GM12891 (cell line): ENCODE measurements at regions not wholly inside any gene's neighbourhood (a gene's known extent, or its start where the extent isn't known, plus 50 kb on each side); places are given as distances from the start of the nearest gene placed in this dataset.

ENCODE experiments used
- DNase-seq: peaks from one replicate; pipeline ENCODE4 v3.0.0; 2011; ENCODE audit warnings: low spot score; ENCODE audit not compliant: insufficient read length
- FAIRE-seq: peaks from 2 replicates; lab custom pipeline; 2011; peaks lifted over from hg19 to GRCh38; lab: Jason Lieb, UNC
- PAX5 ChIP-seq: IDR thresholded peaks from 2 replicates; pipeline ENCODE4 v1.6.1; 2011; ENCODE audit warnings: low read length, moderate library complexity, mild to moderate bottlenecking; ENCODE audit not compliant: insufficient read depth, severe bottlenecking
- POLR2A ChIP-seq: IDR thresholded peaks from 2 replicates; pipeline ENCODE4 v1.6.1; 2011; ENCODE audit warnings: low read depth, low read length, control low read depth
- POLR2AphosphoS5 ChIP-seq: IDR thresholded peaks from 2 replicates; pipeline ENCODE4 v1.6.1; 2011; ENCODE audit warnings: low read depth, low read length, control low read depth
- POU2F2 ChIP-seq: IDR thresholded peaks from 2 replicates; pipeline ENCODE4 v1.6.1; 2011; ENCODE audit warnings: low read depth, mild to moderate bottlenecking, control low read depth, low read length, moderate library complexity
- SPI1 ChIP-seq: IDR thresholded peaks from 2 replicates; pipeline ENCODE4 v1.6.1; 2011; ENCODE audit warnings: low read depth, low read length, control low read depth
- TAF1 ChIP-seq: IDR thresholded peaks from 2 replicates; pipeline ENCODE4 v1.6.1; 2011; ENCODE audit warnings: low read depth, low read length, control low read depth

DNA sequence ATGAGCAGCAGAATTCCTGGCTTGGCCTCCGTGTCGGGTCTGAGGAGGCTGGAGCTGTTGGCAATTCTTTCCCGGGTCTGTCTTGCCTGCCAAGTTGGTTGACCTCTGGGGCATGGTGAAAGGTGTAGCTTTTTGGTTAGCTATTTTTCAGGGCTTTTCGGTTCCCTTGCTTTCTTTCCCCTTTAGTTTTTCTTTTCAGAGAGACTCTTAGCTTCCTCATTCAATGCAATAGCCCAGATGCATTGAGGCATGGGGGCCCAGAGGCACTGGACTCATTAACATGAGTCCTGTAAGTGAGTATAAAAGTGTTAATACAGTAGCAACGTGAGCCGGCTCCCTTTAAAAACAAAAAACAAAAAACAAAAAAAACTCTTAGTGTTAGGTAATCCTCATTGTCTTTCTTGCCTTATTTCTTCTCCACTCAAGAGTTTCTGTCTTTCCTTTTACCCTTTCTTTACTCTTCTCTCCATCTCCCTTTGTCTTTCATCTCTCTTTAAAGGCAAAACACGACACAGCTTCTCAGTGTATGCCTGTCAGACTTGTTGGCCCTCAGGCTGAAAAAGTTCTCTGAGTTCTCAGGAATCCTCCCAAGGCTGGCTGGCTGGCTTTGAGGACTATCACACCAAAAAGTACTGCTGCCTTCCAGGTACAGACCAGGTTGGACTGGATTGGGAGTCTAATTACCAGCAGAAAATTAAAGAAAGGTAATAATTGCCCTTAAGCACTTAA, 289.9 kb upstream of the TUT7 start:
- TF ChIP-seq POLR2A (no peak), PAX5 (no peak), POU2F2 (no peak), POLR2AphosphoS5 (no peak), TAF1 (no peak), SPI1 (no peak)
- DNase-seq (no peak), FAIRE-seq (no peak)

DNA sequence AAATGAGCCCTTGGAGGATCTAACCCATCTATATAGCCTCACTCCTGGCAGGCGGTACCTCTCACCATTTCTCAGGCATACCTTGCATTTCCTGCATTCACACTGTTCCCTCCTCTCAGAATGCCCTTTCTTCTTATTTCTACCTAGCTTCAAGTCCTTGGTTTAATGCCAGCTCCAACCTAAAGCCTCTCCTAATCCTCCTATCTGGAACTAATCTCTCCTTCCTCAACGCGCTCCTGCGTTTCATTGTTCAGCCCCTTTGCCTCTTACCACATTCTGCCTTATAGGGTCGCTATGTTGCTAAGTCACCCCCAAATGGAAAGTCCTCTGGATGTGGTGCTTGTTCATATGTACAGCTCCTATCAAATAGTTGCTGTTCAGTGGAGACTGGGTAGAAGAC, 288.5 kb upstream of the TUT7 start:
- TF ChIP-seq TAF1, result no peak
- TF ChIP-seq PAX5, result no peak
- TF ChIP-seq POU2F2, result no peak
- no peak for TF ChIP-seq SPI1
- no peak for TF ChIP-seq POLR2A
- TF ChIP-seq POLR2AphosphoS5, result no peak
- DNase-seq, result no peak
- no peak for FAIRE-seq

DNA sequence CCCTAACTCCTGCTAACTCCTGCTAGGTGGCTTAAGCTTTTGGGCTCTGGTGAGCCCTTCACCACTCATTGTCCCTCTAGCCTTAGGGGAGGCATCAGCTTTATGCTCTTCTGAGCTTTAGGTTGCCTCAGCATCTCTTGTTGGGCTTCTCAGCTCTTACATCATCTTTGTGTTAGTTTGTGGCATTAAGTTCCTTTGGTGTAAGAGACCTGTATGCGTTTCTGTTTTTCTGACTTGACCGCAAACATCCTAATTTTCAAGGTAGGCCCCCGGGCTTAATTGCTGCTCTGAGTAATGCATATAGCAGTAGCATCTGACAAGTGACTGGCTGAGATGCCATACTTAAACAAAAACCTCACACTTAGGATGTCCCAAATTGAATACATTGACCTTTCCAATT, 287.8 kb upstream of the TUT7 start:
- no peak for FAIRE-seq
- DNase-seq, result no peak
- TF ChIP-seq POU2F2, result no peak
- no peak for TF ChIP-seq TAF1
- TF ChIP-seq SPI1, result no peak
- TF ChIP-seq POLR2AphosphoS5, result no peak
- no peak for TF ChIP-seq PAX5
- no peak for TF ChIP-seq POLR2A

DNA sequence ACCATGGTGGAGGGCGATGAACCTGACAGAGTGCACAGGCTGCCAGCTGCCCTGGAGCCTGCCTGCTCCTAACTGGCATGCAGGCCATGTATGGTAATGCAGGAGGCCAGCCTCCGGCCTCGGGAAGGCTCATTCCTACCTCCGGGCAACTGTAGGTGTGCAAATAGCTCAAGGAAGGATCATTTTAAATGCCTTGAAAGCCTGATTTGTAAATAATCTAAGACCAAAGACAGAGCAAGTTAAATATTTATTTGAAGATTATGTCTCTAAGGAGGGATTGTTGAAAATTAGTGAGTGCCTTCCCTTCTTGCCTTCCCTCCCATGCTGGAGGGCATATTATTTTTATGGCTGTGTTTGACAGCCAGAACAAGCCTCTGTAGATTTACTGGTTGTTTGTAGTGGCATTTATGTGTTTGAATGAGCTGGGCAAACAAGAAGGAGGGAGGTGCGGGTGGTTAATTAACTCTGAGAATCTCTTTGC, 285.7 kb upstream of the TUT7 start:
- no peak for FAIRE-seq
- TF ChIP-seq POU2F2 (no peak), TAF1 (no peak), PAX5 (no peak), SPI1 (no peak), POLR2AphosphoS5 (no peak), POLR2A (no peak)

DNA sequence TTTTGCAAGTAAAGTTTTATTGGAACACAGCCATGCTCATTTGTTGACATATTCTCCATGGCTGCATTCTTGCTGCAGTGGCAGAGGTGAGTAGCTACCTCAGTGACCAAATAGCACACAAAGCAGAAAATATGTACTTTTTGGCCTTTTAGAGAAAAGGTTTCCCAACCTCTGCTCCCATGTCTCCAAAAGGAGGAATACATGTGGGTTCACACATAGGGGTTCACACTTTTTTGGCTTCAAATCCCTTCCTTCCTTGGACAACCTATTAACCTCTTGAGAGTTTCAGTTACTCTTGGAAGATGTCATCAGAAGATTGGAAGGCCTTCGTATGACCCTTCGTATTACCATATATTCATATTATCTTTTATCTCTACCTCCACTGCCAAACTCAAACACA, 285.1 kb upstream of the TUT7 start:
- no peak for FAIRE-seq
- no peak for DNase-seq
- TF ChIP-seq POU2F2, result no peak
- TF ChIP-seq POLR2AphosphoS5, result no peak
- TF ChIP-seq PAX5, result no peak
- TF ChIP-seq POLR2A, result no peak
- TF ChIP-seq TAF1, result no peak
- no peak for TF ChIP-seq SPI1

More for the DNA sequence above, 285.7 kb upstream of the TUT7 start:
- DNase-seq, result no peak

DNA sequence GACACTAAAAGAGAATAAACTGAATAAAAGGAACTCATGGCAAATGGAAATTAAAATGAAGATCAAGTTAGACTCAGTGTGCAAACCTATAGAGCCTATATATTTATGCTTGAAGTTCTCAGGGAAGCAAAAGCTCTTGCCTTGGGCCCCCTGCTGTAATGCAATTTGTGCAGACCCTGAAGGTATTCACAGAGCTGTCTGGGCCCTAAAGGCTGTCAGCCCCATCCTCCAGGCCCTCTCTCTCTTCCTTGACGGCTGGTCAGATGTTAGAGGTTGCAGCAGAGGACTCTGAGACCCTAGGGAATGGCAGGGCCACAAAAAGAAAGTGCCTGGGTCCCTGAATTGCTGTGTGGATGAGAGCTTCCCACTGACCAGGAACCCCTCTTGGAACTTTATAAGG, 283.9 kb upstream of the TUT7 start:
- TF ChIP-seq TAF1 (no peak), PAX5 (no peak), SPI1 (no peak), POLR2A (no peak), POLR2AphosphoS5 (no peak), POU2F2 (no peak)

DNA sequence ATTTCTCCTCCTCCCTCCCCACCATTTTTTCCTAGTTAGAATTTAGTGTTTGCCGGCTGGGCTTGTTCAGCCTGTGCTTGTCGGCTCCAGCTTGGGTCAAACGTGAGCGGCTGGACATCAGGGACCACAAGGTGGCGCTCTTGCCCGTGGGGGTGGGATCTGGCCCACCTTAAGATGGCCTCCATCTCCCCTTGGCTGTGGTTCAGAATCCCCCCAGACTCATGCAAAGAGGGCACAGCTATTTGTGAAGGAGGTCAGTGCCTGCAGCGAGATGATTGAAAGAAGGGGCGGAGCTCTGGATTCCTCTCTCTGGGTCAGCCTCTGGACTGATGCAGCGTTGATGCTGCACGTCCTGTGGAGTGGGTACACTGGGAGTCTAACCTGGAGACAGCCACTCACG, 283.3 kb upstream of the TUT7 start:
- DNase-seq, result no peak
- FAIRE-seq, result no peak
- TF ChIP-seq SPI1 (no peak), PAX5 (no peak), POU2F2 (no peak), TAF1 (no peak), POLR2AphosphoS5 (no peak), POLR2A (no peak)

More for the DNA sequence above, 283.9 kb upstream of the TUT7 start:
- DNase-seq (no peak), FAIRE-seq (no peak)

DNA sequence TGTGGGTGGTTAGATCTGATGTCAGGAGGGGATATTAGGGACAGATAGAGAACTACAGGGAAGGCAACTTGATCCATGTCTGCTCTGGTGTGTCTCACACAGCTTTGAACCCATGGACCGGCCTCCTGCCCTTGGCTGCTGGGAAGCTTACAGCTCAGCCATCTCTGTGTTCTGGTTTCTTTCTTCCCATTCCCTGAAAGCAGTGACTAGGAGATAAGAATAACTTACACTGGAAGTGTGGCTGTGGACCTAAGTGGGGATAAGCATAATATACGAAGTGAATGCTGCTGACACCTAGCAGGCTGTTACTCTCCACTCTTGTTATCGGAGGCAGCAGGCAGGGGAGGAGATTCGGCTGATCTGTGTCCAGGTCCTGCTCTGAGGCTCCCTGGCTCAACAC, 282.3 kb upstream of the TUT7 start:
- TF ChIP-seq POLR2AphosphoS5 (no peak), POU2F2 (no peak), PAX5 (no peak), TAF1 (no peak), SPI1 (no peak), POLR2A (no peak)

DNA sequence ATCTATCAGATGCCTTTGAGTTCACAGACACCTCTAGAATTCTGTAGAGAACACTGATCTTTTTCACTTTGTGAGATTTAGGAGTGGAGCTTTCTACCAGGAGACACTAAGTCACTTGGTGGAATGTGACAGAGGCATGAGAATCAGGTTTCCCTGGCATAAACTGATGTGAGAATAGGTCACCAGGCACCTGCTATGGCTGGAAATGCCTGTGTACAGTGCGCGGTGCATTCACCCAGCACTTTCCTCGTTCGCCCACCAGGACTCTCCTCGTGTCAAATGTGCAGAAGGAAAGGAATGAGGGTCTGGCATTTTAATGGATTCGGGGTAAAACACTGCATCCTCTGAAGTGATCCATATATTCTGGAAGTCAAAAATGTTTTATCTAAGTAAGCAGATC, 281.8 kb upstream of the TUT7 start:
- DNase-seq (no peak), FAIRE-seq (no peak)
- no peak for TF ChIP-seq POU2F2
- TF ChIP-seq TAF1, result no peak
- no peak for TF ChIP-seq POLR2A
- no peak for TF ChIP-seq POLR2AphosphoS5
- TF ChIP-seq SPI1, result no peak
- TF ChIP-seq PAX5, result no peak

More for the DNA sequence above, 282.3 kb upstream of the TUT7 start:
- DNase-seq (no peak), FAIRE-seq (no peak)

DNA sequence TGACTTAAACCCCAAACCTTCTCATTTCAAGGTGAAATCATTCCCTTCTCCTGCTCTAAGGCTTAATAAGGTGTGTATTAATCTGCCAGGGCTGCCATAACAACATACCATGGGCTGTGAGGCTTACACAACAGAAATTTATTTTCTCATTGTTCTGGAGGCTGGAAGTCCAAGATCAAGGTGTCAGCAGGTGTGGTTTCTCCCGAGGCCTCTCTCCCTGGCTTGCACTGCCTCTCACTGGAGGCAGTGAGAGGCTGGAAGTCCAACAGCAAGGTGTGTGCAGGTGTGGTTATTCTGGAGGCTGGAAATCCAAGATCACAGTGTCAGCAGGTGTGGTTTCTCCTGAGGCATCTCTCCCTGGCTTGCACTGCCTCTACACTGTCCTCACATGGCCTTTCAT, 280.3 kb upstream of the TUT7 start:
- DNase-seq (no peak), FAIRE-seq (no peak)
- TF ChIP-seq PAX5 (no peak), POLR2AphosphoS5 (no peak), TAF1 (no peak), POU2F2 (no peak), POLR2A (no peak), SPI1 (no peak)
